ENCODE measurements at regions not wholly inside any gene's neighbourhood (a gene's known extent, or its start where the extent isn't known, plus 50 kb on each side); places are given as distances from the start of the nearest gene placed in this dataset.

- TF ChIP-seq EZH2 (IDR thresholded peaks at IDR 0.05; ENCODE audit: low read depth, unreplicated experiment) = no peak
Observed at GRCh38 chr20:43803276-43803675, 76.5 kb upstream of the GTSF1L start (continued).

- ATAC-seq = no peak
- Histone ChIP-seq H3K27ac (ENCODE audit: low read depth) (no peak overlapping the region), H3K4me3 (no peak overlapping the region), H3K4me2 (no peak overlapping the region), H3K9me2 (ENCODE audit: insufficient read depth) (no peaks in the 10 kb centered on the region), H3K79me2 (replicated peaks; ENCODE audit: insufficient read depth) (no peaks in the 10 kb centered on the region), H3K27me3 (ENCODE audit: insufficient read depth) (no peaks in the 10 kb centered on the region), H3K36me3 (ENCODE audit: insufficient read depth) (no peaks in the 10 kb centered on the region), H2AFZ (no peak overlapping the region), H3F3A (replicated peaks; ENCODE audit: low read depth) (no peaks in the 10 kb centered on the region), H3K4me1 (ENCODE audit: insufficient read depth) (no peaks in the 10 kb centered on the region), H4K20me1 (replicated peaks; ENCODE audit: insufficient read depth) (no peaks in the 10 kb centered on the region)
- Mint-ChIP-seq H3K4me1 (no peaks in the 10 kb centered on the region), H3K36me3 (ENCODE audit: low read depth) (no peaks in the 10 kb centered on the region), H3K27ac (no peak overlapping the region), H3K27me3 (ENCODE audit: insufficient read depth, low read depth, poor library complexity) (peaks cover 1% of the 10 kb centered on the region), H3K4me3 (no peak overlapping the region), H3K9me3 (peaks cover 34% of the 10 kb centered on the region)
- TF ChIP-seq CTCF (conservative IDR thresholded peaks at IDR 0.05; ENCODE audit: low read depth in 2 of 2) (no peak), ETS1 (IDR thresholded peaks at IDR 0.05) (no peak), CREB1 (CRISPR knock-in tag; IDR thresholded peaks at IDR 0.05; ENCODE audit: low read depth) (no peak), POLR2AphosphoS5 (IDR thresholded peaks at IDR 0.05; ENCODE audit: low read depth) (no peak), REST (IDR thresholded peaks at IDR 0.05; ENCODE audit: unreplicated experiment) (no peak), JUNB (IDR thresholded peaks at IDR 0.05; ENCODE audit: unreplicated experiment) (no peak)
- DNase-seq (ENCODE audit: low spot score) = no peak
Observed at GRCh38 chr20:43800186-43800585, 73.4 kb upstream of the GTSF1L start.

GRCh38 chr20:43799741-43800140 is 72.9 kb upstream of the GTSF1L start:
- no peak overlapping the region for H2AFZ ChIP-seq
- ATAC-seq = no peak
- H3K9me2 ChIP-seq (ENCODE audit: insufficient read depth) = 0 out of 2 replicates have a peak, but pooled peaks cover 3% of the 10 kb centered on the region
- no peaks in the 10 kb centered on the region for H3K27me3 ChIP-seq (ENCODE audit: insufficient read depth)
- peaks cover 1% of the 10 kb centered on the region for H3K27me3 Mint-ChIP-seq (ENCODE audit: insufficient read depth, low read depth, poor library complexity)
- no peak overlapping the region for H3K27ac ChIP-seq (ENCODE audit: low read depth)
- H3K9me3 Mint-ChIP-seq = peaks cover 30% of the 10 kb centered on the region
- H3K4me3 Mint-ChIP-seq = no peak overlapping the region
- no peak for TF ChIP-seq EZH2phosphoT487 (IDR thresholded peaks at IDR 0.05; ENCODE audit: unreplicated experiment)
- TF ChIP-seq EZH2 (IDR thresholded peaks at IDR 0.05; ENCODE audit: low read depth, unreplicated experiment) = no peak
- TF ChIP-seq CTCF (conservative IDR thresholded peaks at IDR 0.05; ENCODE audit: low read depth in 2 of 2) = no peak
- TF ChIP-seq NANOG (IDR thresholded peaks at IDR 0.05; ENCODE audit: borderline replicate concordance) = no peak
- no peak for TF ChIP-seq POLR2AphosphoS5 (IDR thresholded peaks at IDR 0.05; ENCODE audit: low read depth)
- TF ChIP-seq JUNB (IDR thresholded peaks at IDR 0.05; ENCODE audit: unreplicated experiment) = no peak
- TF ChIP-seq ETS1 (IDR thresholded peaks at IDR 0.05) = no peak
- TF ChIP-seq CREB1 (CRISPR knock-in tag; IDR thresholded peaks at IDR 0.05; ENCODE audit: low read depth) = no peak
- no peaks in the 10 kb centered on the region for H3F3A ChIP-seq (replicated peaks; ENCODE audit: low read depth)
- no peaks in the 10 kb centered on the region for H3K4me1 ChIP-seq (ENCODE audit: insufficient read depth)
- no peak for DNase-seq (ENCODE audit: low spot score)
- no peak overlapping the region for H3K4me3 ChIP-seq
- no peaks in the 10 kb centered on the region for H3K79me2 ChIP-seq (replicated peaks; ENCODE audit: insufficient read depth)
- H3K27ac Mint-ChIP-seq = no peak overlapping the region
- no peaks in the 10 kb centered on the region for H3K36me3 ChIP-seq (ENCODE audit: insufficient read depth)
- no peaks in the 10 kb centered on the region for H4K20me1 ChIP-seq (replicated peaks; ENCODE audit: insufficient read depth)
- H3K4me2 ChIP-seq = no peak overlapping the region
- H3K4me1 Mint-ChIP-seq = no peaks in the 10 kb centered on the region
- H3K36me3 Mint-ChIP-seq (ENCODE audit: low read depth) = no peaks in the 10 kb centered on the region
